H1 (cell line): ENCODE measurements at regions not wholly inside any gene's neighbourhood (a gene's known extent, or its start where the extent isn't known, plus 50 kb on each side); places are given as distances from the start of the nearest gene placed in this dataset.

Source experiments
- CTCF ChIA-PET: fragments of 300-600 bp; sonication (Branson Sonifier 250); formaldehyde crosslinking; loops from one replicate; lab custom pipeline; 2021; ENCODE audit not compliant: partially characterized antibody; lab: Charles Lee
- POLR2A ChIA-PET: fragments of 300-600 bp; sonication (Branson Sonifier 250); formaldehyde crosslinking; loops from one replicate; lab custom pipeline; 2021; ENCODE audit warnings: inconsistent platforms; ENCODE audit not compliant: partially characterized antibody; lab: Charles Lee
- DNase-seq, 2 experiments: peaks; one replicate each; pipeline versions ENCODE4 v3.0.0 to v3.0.0-alpha.2; 2010 to 2022; ENCODE audit warnings: low spot score in 2 of 2, low read depth in 1 of 2, mixed read lengths in 1 of 2
- FAIRE-seq: peaks from 2 replicates; lab custom pipeline; 2011; peaks lifted over from hg19 to GRCh38; lab: Jason Lieb, UNC
- H2AFZ ChIP-seq: 2 replicates; pipeline ENCODE4 v1.8.1; 2012; ENCODE audit warnings: low read length, inconsistent platforms
- H2AK5ac ChIP-seq: 2 replicates; pipeline ENCODE4 v1.6.1; 2013; ENCODE audit warnings: low read depth, low read length
- H2BK120ac ChIP-seq: replicated peaks from 2 replicates; pipeline ENCODE3; 2013; ENCODE audit warnings: low read depth, low read length, inconsistent platforms
- H2BK12ac ChIP-seq: 2 replicates; pipeline ENCODE4 v1.6.1; 2013; ENCODE audit warnings: low read depth, low read length
- H2BK15ac ChIP-seq: 2 replicates; pipeline ENCODE4 v1.6.1; 2013; ENCODE audit warnings: low read length
- H2BK20ac ChIP-seq: 2 replicates; pipeline ENCODE4 v1.6.1; 2013; ENCODE audit warnings: low read length
- H2BK5ac ChIP-seq: 2 replicates; pipeline ENCODE4 v1.6.1; 2013; ENCODE audit warnings: low read depth, low read length
- H3K14ac ChIP-seq: 2 replicates; pipeline ENCODE4 v1.6.1; 2013; ENCODE audit warnings: inconsistent platforms; ENCODE audit not compliant: insufficient read length
- H3K18ac ChIP-seq: 2 replicates; pipeline ENCODE4 v1.6.1; 2013; ENCODE audit warnings: low read length; ENCODE audit errors: extremely low read depth
- H3K23ac ChIP-seq: 2 replicates; pipeline ENCODE4 v1.6.1; 2013; ENCODE audit warnings: inconsistent platforms; ENCODE audit not compliant: insufficient read length
- H3K23me2 ChIP-seq: 2 replicates; pipeline ENCODE4 v1.6.1; 2013; ENCODE audit warnings: low read depth, low read length
- H3K27ac ChIP-seq: 2 replicates; pipeline ENCODE4 v1.6.1; 2011; ENCODE audit warnings: low read depth, low read length, inconsistent platforms
- H3K27me3 ChIP-seq, 4 experiments: replicated peaks in 1 of 4; 1 replicate in 1 of 4; 2 replicates in 3 of 4; pipeline versions ENCODE4 v1.6.1 to v1.8.1; 2011 to 2013; ENCODE audit warnings: low read length in 3 of 4, mild to moderate bottlenecking in 3 of 4, inconsistent platforms in 2 of 4, mixed read lengths in 2 of 4, moderate library complexity in 1 of 4; ENCODE audit not compliant: control insufficient read depth in 3 of 4, insufficient read depth in 3 of 4; ENCODE audit errors: extremely low read depth in 1 of 4
- H3K36me3 ChIP-seq, 4 experiments: 2 replicates each; pipeline versions ENCODE4 v1.6.1 to v1.8.1; 2011 to 2013; ENCODE audit warnings: mild to moderate bottlenecking in 4 of 4, low read length in 3 of 4, moderate library complexity in 2 of 4, control low read depth in 1 of 4, inconsistent platforms in 1 of 4; ENCODE audit not compliant: insufficient read depth in 4 of 4, control insufficient read depth in 2 of 4
- H3K4ac ChIP-seq: replicated peaks from 2 replicates; pipeline ENCODE3; 2013; ENCODE audit warnings: low read length, low read depth, mixed read lengths, inconsistent platforms; ENCODE audit not compliant: insufficient read length
- H3K4me1 ChIP-seq, 4 experiments: replicated peaks in 1 of 4; 1 replicate in 1 of 4; 2 replicates in 3 of 4; pipeline versions ENCODE4 v1.6.1 to v1.8.1; 2011 to 2013; ENCODE audit warnings: low read length in 3 of 4, inconsistent platforms in 2 of 4, mixed read lengths in 1 of 4; ENCODE audit not compliant: insufficient read depth in 4 of 4, control insufficient read depth in 3 of 4
- H3K4me2 ChIP-seq, 2 experiments: 2 replicates each; pipeline versions ENCODE4 v1.6.1 to v1.8.1; 2011 to 2013; ENCODE audit warnings: low read depth in 2 of 2, low read length in 2 of 2, control low read depth in 1 of 2, inconsistent platforms in 1 of 2, mild to moderate bottlenecking in 1 of 2; ENCODE audit not compliant: insufficient read depth in 1 of 2
- H3K4me3 ChIP-seq, 4 experiments: fragments of 200-600, 300-600 bp in 1 of 4; sonication (generic), shearing (Covaris generic), sonication (Bioruptor Twin) in 1 of 4; 2 replicates each; pipeline versions ENCODE4 v1.5.1 to v1.8.1; 2011 to 2016; ENCODE audit warnings: low read length in 4 of 4, low read depth in 3 of 4, control low read depth in 2 of 4, inconsistent platforms in 2 of 4, mild to moderate bottlenecking in 2 of 4, mixed read lengths in 1 of 4, moderate library complexity in 1 of 4; ENCODE audit not compliant: insufficient read depth in 2 of 4; ENCODE audit errors: extremely low read depth in 1 of 4
- H3K56ac ChIP-seq: replicated peaks from 2 replicates; pipeline ENCODE3; 2013; ENCODE audit warnings: low read depth, mild to moderate bottlenecking, mixed read lengths, low read length, inconsistent platforms; ENCODE audit not compliant: insufficient read length
- H3K79me1 ChIP-seq: 2 replicates; pipeline ENCODE4 v1.6.1; 2013; ENCODE audit warnings: low read depth, low read length, control low read depth
- H3K79me2 ChIP-seq, 2 experiments: 2 replicates each; pipeline versions ENCODE4 v1.6.1 to v1.8.1; 2012 to 2013; ENCODE audit warnings: low read length in 2 of 2, mild to moderate bottlenecking in 2 of 2, inconsistent platforms in 1 of 2; ENCODE audit not compliant: insufficient read depth in 2 of 2, control insufficient read depth in 1 of 2
- H3K9ac ChIP-seq, 4 experiments: replicated peaks in 1 of 4; 1 replicate in 1 of 4; 2 replicates in 3 of 4; pipeline versions ENCODE4 v1.6.1 to v1.8.1; 2011 to 2013; ENCODE audit warnings: low read depth in 3 of 4, low read length in 3 of 4, control low read depth in 2 of 4, mild to moderate bottlenecking in 2 of 4, moderate library complexity in 2 of 4, inconsistent platforms in 1 of 4; ENCODE audit errors: extremely low read depth in 1 of 4
- H3K9me3 ChIP-seq, 2 experiments: 2 replicates each; pipeline versions ENCODE4 v1.6.1 to v1.8.1; 2012 to 2013; ENCODE audit warnings: mild to moderate bottlenecking in 2 of 2, moderate library complexity in 2 of 2, control low read depth in 1 of 2, inconsistent platforms in 1 of 2, low read depth in 1 of 2, low read length in 1 of 2, mixed read lengths in 1 of 2; ENCODE audit not compliant: insufficient read depth in 2 of 2
- H4K20me1 ChIP-seq, 2 experiments: replicated peaks in 1 of 2; 2 replicates each; pipeline versions ENCODE3 to v1.8.1; 2011 to 2013; ENCODE audit warnings: inconsistent platforms in 2 of 2, low read length in 2 of 2, mild to moderate bottlenecking in 1 of 2; ENCODE audit not compliant: insufficient read depth in 2 of 2, control insufficient read depth in 1 of 2
- H4K5ac ChIP-seq: 2 replicates; pipeline ENCODE4 v1.6.1; 2013; ENCODE audit warnings: low read length, low read depth, mixed read lengths, inconsistent platforms; ENCODE audit not compliant: insufficient read length
- H4K8ac ChIP-seq: 2 replicates; pipeline ENCODE4 v1.8.0; 2013; ENCODE audit warnings: mild to moderate bottlenecking, moderate library complexity, low read length, inconsistent platforms; ENCODE audit not compliant: insufficient read depth; ENCODE audit errors: extremely low read depth
- H4K91ac ChIP-seq: replicated peaks from 2 replicates; pipeline ENCODE3; 2013; ENCODE audit warnings: low read length, mixed read lengths, inconsistent platforms; ENCODE audit not compliant: insufficient read length
- CBX8 ChIP-seq: fragments of 300-800, 300-1000 bp; sonication (generic); IDR thresholded peaks from 2 replicates; pipeline ENCODE4 v1.7.1; 2016; ENCODE audit warnings: low read depth, low read length, borderline replicate concordance
- CHD1 ChIP-seq: IDR thresholded peaks from 2 replicates; pipeline ENCODE4 v1.6.1; 2012; ENCODE audit warnings: low read depth, low read length, improper control_type of control experiment
- GTF2F1 ChIP-seq: IDR thresholded peaks from 2 replicates; pipeline ENCODE4 v1.6.1; 2012; ENCODE audit warnings: low read depth, low read length, improper control_type of control experiment, borderline replicate concordance
- NANOG ChIP-seq: IDR thresholded peaks from 2 replicates; pipeline ENCODE4 v1.6.1; 2011; ENCODE audit warnings: low read length, low read depth, mild to moderate bottlenecking, inconsistent platforms; ENCODE audit not compliant: insufficient read depth, poor library complexity, severe bottlenecking
- NRF1 ChIP-seq: IDR thresholded peaks from 2 replicates; pipeline ENCODE4 v1.6.1; 2011; ENCODE audit warnings: mild to moderate bottlenecking, low read depth, low read length, improper control_type of control experiment
- POLR2A ChIP-seq, 2 experiments: IDR thresholded peaks; 1 replicate in 1 of 2; 2 replicates in 1 of 2; pipeline ENCODE4 v1.6.1; 2011; ENCODE audit warnings: low read depth in 2 of 2, low read length in 2 of 2, mild to moderate bottlenecking in 2 of 2; ENCODE audit errors: control extremely low read depth in 1 of 2
- RAD21 ChIP-seq, 2 experiments: IDR thresholded peaks in 1 of 2; conservative IDR thresholded peaks in 1 of 2; 2 replicates each; pipeline ENCODE4 v1.6.1; 2011; ENCODE audit warnings: low read depth in 2 of 2, low read length in 2 of 2, improper control_type of control experiment in 1 of 2, inconsistent platforms in 1 of 2, mild to moderate bottlenecking in 1 of 2, moderate library complexity in 1 of 2
- RNF2 ChIP-seq: fragments of 200-900, 300-1000 bp; sonication (generic); IDR thresholded peaks from 2 replicates; pipeline ENCODE4 v1.7.1; 2016; ENCODE audit warnings: borderline replicate concordance, low read depth, mild to moderate bottlenecking, antibody characterized with exemption, low read length; ENCODE audit not compliant: poor library complexity, severe bottlenecking; ENCODE audit errors: missing control alignments
- SP1 ChIP-seq: IDR thresholded peaks from 2 replicates; pipeline ENCODE4 v1.6.1; 2011; ENCODE audit warnings: low read depth, low read length
- TAF7 ChIP-seq: optimal IDR thresholded peaks from 2 replicates; pipeline ENCODE3; 2011; ENCODE audit warnings: low read depth, mild to moderate bottlenecking, inconsistent platforms, low read length, moderate library complexity, borderline replicate concordance
- TBP ChIP-seq: IDR thresholded peaks from 2 replicates; pipeline ENCODE4 v1.6.1; 2011; ENCODE audit warnings: low read depth, low read length, improper control_type of control experiment
- TCF12 ChIP-seq: IDR thresholded peaks from 2 replicates; pipeline ENCODE4 v1.6.1; 2011; ENCODE audit warnings: low read depth, mild to moderate bottlenecking, low read length

DNA sequence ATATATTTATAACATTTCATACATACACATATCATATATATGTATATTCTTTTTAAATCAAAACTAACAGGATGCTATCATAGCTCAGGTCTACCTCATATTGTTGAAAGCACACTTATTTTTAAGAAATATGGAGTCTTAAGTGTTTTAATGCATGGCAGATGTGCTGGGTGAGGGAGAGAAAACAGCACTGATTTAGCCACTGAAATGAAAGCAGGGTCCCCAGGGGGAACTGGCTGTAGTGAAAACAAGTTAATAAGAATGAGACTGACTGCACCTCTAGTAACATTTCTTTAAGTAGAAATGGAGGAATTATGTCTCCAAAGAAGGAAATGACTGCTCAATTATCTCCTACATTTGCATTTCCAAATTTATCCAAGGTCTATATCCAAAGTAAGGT, 857.8 kb downstream of the DCDC2C start:
- no peak overlapping the region for H3K18ac ChIP-seq
- no peak for TF ChIP-seq POLR2A (IDR thresholded peaks at IDR 0.05; ENCODE audit: control extremely low read depth in 1 of 2, low read depth in 2 of 2, low read length in 2 of 2)
- no peak for TF ChIP-seq RNF2
- no peak for TF ChIP-seq NANOG
- no peak for TF ChIP-seq CHD1
- TF ChIP-seq RAD21 (IDR thresholded peaks at IDR 0.05 in 1 of 2, conservative IDR thresholded peaks at IDR 0.05 in 1 of 2; ENCODE audit: low read depth in 2 of 2, low read length in 2 of 2), result no peak
- no peak for TF ChIP-seq TBP
- TF ChIP-seq NRF1, result no peak
- no peak for TF ChIP-seq TCF12
- TF ChIP-seq SP1, result no peak
- TF ChIP-seq TAF7, result no peak
- no peak for TF ChIP-seq CBX8
- no peak for TF ChIP-seq GTF2F1
- TF ChIP-seq, all 59 proteins: peak for 0
- H3K4me3 ChIP-seq, result no peak overlapping the region
- no peak overlapping the region for H2BK120ac ChIP-seq
- no peaks in the 10 kb centered on the region for H3K79me2 ChIP-seq
- no peaks in the 10 kb centered on the region for H3K79me1 ChIP-seq
- no peak overlapping the region for H2BK20ac ChIP-seq
- no peak for FAIRE-seq
- H3K27me3 ChIP-seq, result no peaks in the 10 kb centered on the region
- DNase-seq, result no peak
- H2AK5ac ChIP-seq, result no peak overlapping the region
- ChIA-PET CTCF (no interaction called here), POLR2A (no interaction called here)
- no peak overlapping the region for H2BK15ac ChIP-seq
- no peak overlapping the region for H4K8ac ChIP-seq
- no peak overlapping the region for H3K27ac ChIP-seq
- H3K9me3 ChIP-seq, result no peaks in the 10 kb centered on the region
- H3K4ac ChIP-seq, result no peak overlapping the region
- no peak overlapping the region for H3K9ac ChIP-seq
- H4K5ac ChIP-seq, result no peak overlapping the region
- no peaks in the 10 kb centered on the region for H3K23me2 ChIP-seq
- H2BK5ac ChIP-seq, result no peak overlapping the region
- no peak overlapping the region for H3K14ac ChIP-seq
- H4K91ac ChIP-seq, result no peak overlapping the region
- H3K36me3 ChIP-seq, result no peaks in the 10 kb centered on the region
- no peak overlapping the region for H3K23ac ChIP-seq
- no peak overlapping the region for H3K56ac ChIP-seq
- H3K4me2 ChIP-seq, result no peak overlapping the region
- H2AFZ ChIP-seq, result no peak overlapping the region
- H3K4me1 ChIP-seq, result 0 out of 7 replicates have a peak, but pooled peaks cover 0 to under 1% (median 0%) of the 10 kb centered on the region in 4 experiments
- no peaks in the 10 kb centered on the region for H4K20me1 ChIP-seq
- H2BK12ac ChIP-seq, result no peak overlapping the region
